HepG2 (cell line): ENCODE measurements at regions not wholly inside any gene's neighbourhood (a gene's known extent, or its start where the extent isn't known, plus 50 kb on each side); places are given as distances from the start of the nearest gene placed in this dataset.

Experiments used
- CERS6 ChIP-seq: sonication (generic); formaldehyde crosslinking; IDR thresholded peaks from 2 replicates; pipeline ENCODE4 v1.5.0; 2020; ENCODE audit warnings: missing genetic modification reagents
- GLI4 ChIP-seq: sonication (generic); formaldehyde crosslinking; IDR thresholded peaks from 2 replicates; pipeline ENCODE4 v1.5.1; 2020; ENCODE audit warnings: missing genetic modification reagents, mild to moderate bottlenecking, moderate library complexity, borderline replicate concordance
- GTF3A ChIP-seq: sonication (generic); formaldehyde crosslinking; conservative IDR thresholded peaks from 2 replicates; pipeline ENCODE4 v1.4.0; 2020; ENCODE audit warnings: mild to moderate bottlenecking, missing genetic modification reagents
- HNF4A ChIP-seq: sonication (generic); formaldehyde crosslinking; IDR thresholded peaks from 2 replicates; pipeline ENCODE4 v1.4.0; 2020; ENCODE audit warnings: missing genetic modification reagents
- MATR3 ChIP-seq: sonication (generic); formaldehyde crosslinking; IDR thresholded peaks from 2 replicates; pipeline ENCODE4 v1.4.0; 2020; ENCODE audit warnings: missing genetic modification reagents
- SMARCE1 ChIP-seq: fragments of 450-650 bp; IDR thresholded peaks from 2 replicates; pipeline ENCODE4 v1.6.1; 2017; ENCODE audit warnings: borderline replicate concordance
- SRSF9 ChIP-seq: fragments of 200-400 bp; formaldehyde crosslinking; IDR thresholded peaks from 2 replicates; pipeline ENCODE4 v1.6.1; 2018; ENCODE audit warnings: borderline replicate concordance, mild to moderate bottlenecking, low read depth, low read length; ENCODE audit not compliant: insufficient read depth, poor library complexity, severe bottlenecking
- STAT6 ChIP-seq: sonication (generic); formaldehyde crosslinking; IDR thresholded peaks from 2 replicates; pipeline ENCODE4 v1.4.0; 2020; ENCODE audit warnings: missing genetic modification reagents, mild to moderate bottlenecking, borderline replicate concordance
- ZBTB33 ChIP-seq: sonication (generic); formaldehyde crosslinking; IDR thresholded peaks from 2 replicates; pipeline ENCODE4 v1.4.0; 2020; ENCODE audit warnings: missing genetic modification reagents
- ZBTB44 ChIP-seq: sonication (generic); formaldehyde crosslinking; IDR thresholded peaks from 2 replicates; pipeline ENCODE4 v1.4.0; 2020; ENCODE audit warnings: missing genetic modification reagents
- ZBTB49 ChIP-seq: sonication (generic); formaldehyde crosslinking; IDR thresholded peaks from 2 replicates; pipeline ENCODE4 v1.4.0; 2020; ENCODE audit warnings: missing genetic modification reagents, borderline replicate concordance
- ZMAT3 ChIP-seq: sonication (generic); formaldehyde crosslinking; conservative IDR thresholded peaks from 2 replicates; pipeline ENCODE4 v1.7.0; 2021; ENCODE audit warnings: missing genetic modification reagents
- ZNF18 ChIP-seq: sonication (generic); formaldehyde crosslinking; IDR thresholded peaks from 2 replicates; pipeline ENCODE4 v1.8.0; 2022; ENCODE audit warnings: mild to moderate bottlenecking, missing genetic modification reagents; ENCODE audit not compliant: insufficient replicate concordance
- ZNF33B ChIP-seq: sonication (generic); formaldehyde crosslinking; IDR thresholded peaks from 2 replicates; pipeline ENCODE4 v1.5.1; 2020; ENCODE audit warnings: mild to moderate bottlenecking, missing genetic modification reagents
- ZNF563 ChIP-seq: sonication (generic); formaldehyde crosslinking; IDR thresholded peaks from 2 replicates; pipeline ENCODE4 v1.8.0; 2022; ENCODE audit warnings: mild to moderate bottlenecking, moderate library complexity, missing genetic modification reagents
- ZNF567 ChIP-seq: sonication (generic); formaldehyde crosslinking; IDR thresholded peaks from 2 replicates; pipeline ENCODE4 v1.8.1; 2023; ENCODE audit warnings: mild to moderate bottlenecking, missing genetic modification reagents, borderline replicate concordance
- ZNF570 ChIP-seq: sonication (generic); formaldehyde crosslinking; IDR thresholded peaks from 2 replicates; pipeline ENCODE4 v1.4.0; 2020; ENCODE audit warnings: mild to moderate bottlenecking, missing genetic modification reagents, borderline replicate concordance
- ZNF780A ChIP-seq: sonication (generic); formaldehyde crosslinking; IDR thresholded peaks from 2 replicates; pipeline ENCODE4 v1.8.0; 2022; ENCODE audit warnings: mild to moderate bottlenecking, missing genetic modification reagents, moderate library complexity
- ZNF879 ChIP-seq: sonication (generic); formaldehyde crosslinking; IDR thresholded peaks from 2 replicates; pipeline ENCODE4 v1.8.1; 2023; ENCODE audit warnings: missing genetic modification reagents

- TF ChIP-seq ZNF18 (no peak), ZNF567 (CRISPR knock-in tag) (no peak), SRSF9 (no peak), ZMAT3 (CRISPR knock-in tag) (no peak), SMARCE1 (no peak), ZBTB44 (CRISPR knock-in tag) (no peak), ZNF33B (CRISPR knock-in tag) (no peak), CERS6 (CRISPR knock-in tag) (no peak), GTF3A (CRISPR knock-in tag) (no peak), HNF4A (CRISPR knock-in tag) (peak; percentile 77), STAT6 (CRISPR knock-in tag) (no peak), ZNF563 (CRISPR knock-in tag) (no peak), ZNF570 (CRISPR knock-in tag) (no peak), GLI4 (CRISPR knock-in tag) (no peak), ZNF879 (no peak), ZNF780A (CRISPR knock-in tag) (no peak), ZBTB33 (no peak), MATR3 (no peak), ZBTB49 (CRISPR knock-in tag) (no peak)
Observed at GRCh38 chr5:110017854-110018253, 328.1 kb downstream of the MAN2A1 start (continued).
